Right lobe of liver (tissue), 6 donors: ENCODE measurements at regions not wholly inside any gene's neighbourhood (a gene's known extent, or its start where the extent isn't known, plus 50 kb on each side); places are given as distances from the start of the nearest gene placed in this dataset.

ENCODE experiments used
- ATAC-seq, 4 donors: fragments of 200-7000 bp; cut with Tn5 transposase; one replicate each; pipeline ENCODE4 v1.9.1; 2020; ENCODE audit warnings: mild to moderate bottlenecking in 4 of 4, moderate library complexity in 4 of 4
- DNase-seq, 3 donors: peaks; one replicate each; pipeline ENCODE4 v3.0.0-alpha.2; 2020
- H3K27ac ChIP-seq, 3 donors: fragments of 200-600 bp; one replicate each; pipeline ENCODE4 v1.8.0; 2022
- H3K27me3 ChIP-seq, 2 donors: fragments of 200-600 bp; one replicate each; pipeline ENCODE4 v1.8.0; 2022
- H3K36me3 ChIP-seq, 4 donors: fragments of 200-600 bp; sonication (generic) in 1 of 4; one replicate each; pipeline versions ENCODE4 v1.5.1 to v1.8.0; 2017 to 2022; ENCODE audit warnings: control low read depth in 1 of 4
- H3K4me1 ChIP-seq, 4 donors: fragments of 200-600 bp; sonication (generic) in 1 of 4; one replicate each; pipeline versions ENCODE4 v1.5.1 to v1.8.0; 2017 to 2022; ENCODE audit warnings: control low read depth in 1 of 4
- H3K4me3 ChIP-seq, 3 donors: fragments of 200-600 bp; one replicate each; pipeline ENCODE4 v1.8.0; 2022
- H3K9me3 ChIP-seq, 4 donors: fragments of 200-600 bp; sonication (generic) in 1 of 4; one replicate each; pipeline versions ENCODE4 v1.5.1 to v1.8.0; 2017 to 2022; ENCODE audit warnings: control low read depth in 1 of 4
- CTCF ChIP-seq, 4 donors: fragments of 200-600 bp in 3 of 4; fragments of 450-650 bp in 1 of 4; IDR thresholded peaks; one replicate each; pipeline versions ENCODE4 v1.5.1 to v1.8.0; 2016 to 2022; ENCODE audit warnings: antibody characterized with exemption in 4 of 4, mild to moderate bottlenecking in 2 of 4
- POLR2A ChIP-seq: fragments of 450-650 bp; IDR thresholded peaks from one replicate; pipeline ENCODE4 v1.6.1; 2017; ENCODE audit warnings: antibody characterized with exemption, mild to moderate bottlenecking
- WGBS: methylation state at CpG from one replicate; pipeline ENCODE4 v1.1.6; 2018; ENCODE audit warnings: low coverage, low lambda C conversion rate; ENCODE audit not compliant: insufficient coverage; ENCODE audit errors: missing lambda C conversion rate; 5-methylcytosine and 5-hydroxymethylcytosine counted together
- intact Hi-C, 2 donors: fragments of 100-400 bp; cut with DNase I; formaldehyde crosslinking; loops; one replicate each; pipeline versions ENCODE4 v1.11.2 to v1.14.1; 2022
- donor health status: DM: no; HTN: yes; CAD: no.
- donor health status: DM: no; HTN: no; CAD: no.
- donor health status: DM: no; HTN: no; CAD: no.
- donor health status: DM: no; HTN: yes; CAD: no.
- donor health status: DM: no; HTN: yes; CAD: no.

DNA sequence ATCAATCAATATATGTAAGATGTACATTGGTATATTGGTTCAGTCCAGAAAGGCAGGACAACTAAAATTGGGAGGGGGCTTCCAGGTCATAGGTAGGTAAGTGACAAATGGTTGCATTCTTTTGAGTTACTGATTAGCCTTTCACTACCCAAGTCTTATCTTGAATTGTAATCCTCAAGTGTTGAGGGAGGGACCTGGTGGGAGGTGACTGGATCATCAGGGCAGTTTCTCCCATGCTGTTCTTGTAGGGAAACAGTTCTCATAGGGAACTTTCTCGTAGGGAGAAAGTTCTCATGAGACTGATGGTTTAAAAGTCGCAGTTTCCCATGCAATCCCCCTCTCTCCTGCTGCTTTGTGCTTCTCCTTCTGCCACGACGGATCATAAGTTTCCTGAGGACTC lies 809.2 kb downstream of the KCNT2 start:
- DNase-seq (no peak), ATAC-seq (no peak)
- Histone ChIP-seq H3K4me3 (no peak overlapping the region), H3K4me1 (no peaks in the 10 kb centered on the region), H3K27ac (no peak overlapping the region), H3K9me3 (no peaks in the 10 kb centered on the region), H3K27me3 (no peaks in the 10 kb centered on the region), H3K36me3 (no peaks in the 10 kb centered on the region)
- TF ChIP-seq POLR2A (no peak), CTCF (IDR thresholded peaks at IDR 0.05) (no peak)
- WGBS: 26% methylated on average over 4 of the region's 4 CpGs
- intact Hi-C loops: no loop called here

DNA sequence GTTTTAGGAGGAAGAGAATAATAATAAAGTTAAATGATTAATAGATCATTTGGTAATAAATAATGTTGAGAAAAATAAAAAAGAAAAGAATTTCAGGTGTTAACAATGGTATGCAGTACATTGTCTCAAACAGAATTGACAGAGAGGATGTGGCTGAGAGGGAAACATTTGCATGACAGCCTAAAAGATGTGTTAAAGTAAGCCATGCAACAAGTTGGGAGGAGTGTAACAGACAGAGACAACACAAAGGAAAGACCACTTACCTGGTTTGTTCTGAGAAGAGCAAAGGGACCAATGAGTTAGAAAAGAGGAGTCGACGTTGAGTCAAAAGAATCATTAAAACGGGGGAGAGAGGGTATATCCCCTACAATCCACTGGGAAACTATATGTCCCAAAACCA lies 814.0 kb downstream of the KCNT2 start:
- Histone ChIP-seq H3K27me3 (no peaks in the 10 kb centered on the region), H3K4me1 (no peaks in the 10 kb centered on the region), H3K27ac (no peak overlapping the region), H3K4me3 (no peak overlapping the region), H3K36me3 (no peaks in the 10 kb centered on the region), H3K9me3 (no peaks in the 10 kb centered on the region)
- DNase-seq: no peak
- WGBS: 67% methylated on average over 3 of the region's 3 CpGs
- no peak for TF ChIP-seq CTCF (IDR thresholded peaks at IDR 0.05)
- no peak for ATAC-seq
- intact Hi-C loops: no loop called here

- WGBS: 75% methylated on average over 3 of the region's 7 CpGs
Observed at GRCh38 chr1:195791796-195792195, 816.4 kb downstream of the KCNT2 start.

GRCh38 chr1:195790514-195791168 lies 817.6 kb downstream of the KCNT2 start:
- WGBS: 39% methylated on average over 2 of the region's 8 CpGs
- intact Hi-C loops: no loop called here
- no peak overlapping the region for H3K4me3 ChIP-seq
- no peaks in the 10 kb centered on the region for H3K27me3 ChIP-seq
- DNase-seq (no peak), ATAC-seq (peak in 1 of 4 donors; percentile 23)
- no peak overlapping the region for H3K27ac ChIP-seq
- H3K36me3 ChIP-seq: no peaks in the 10 kb centered on the region
- TF ChIP-seq CTCF (IDR thresholded peaks at IDR 0.05) (no peak), POLR2A (no peak)
- no peaks in the 10 kb centered on the region for H3K9me3 ChIP-seq
- H3K4me1 ChIP-seq: no peaks in the 10 kb centered on the region

More at GRCh38 chr1:195791796-195792195, 816.4 kb downstream of the KCNT2 start:
- intact Hi-C loops: no loop called here
- H3K4me1 ChIP-seq: no peaks in the 10 kb centered on the region
- no peak overlapping the region for H3K27ac ChIP-seq
- no peaks in the 10 kb centered on the region for H3K36me3 ChIP-seq
- H3K9me3 ChIP-seq: no peaks in the 10 kb centered on the region
- no peaks in the 10 kb centered on the region for H3K27me3 ChIP-seq
- no peak overlapping the region for H3K4me3 ChIP-seq
- TF ChIP-seq POLR2A: no peak
- no peak for TF ChIP-seq CTCF (IDR thresholded peaks at IDR 0.05)
- DNase-seq (no peak), ATAC-seq (no peak)

- no peaks in the 10 kb centered on the region for H3K9me3 ChIP-seq
- DNase-seq (no peak), ATAC-seq (no peak)
- no peak overlapping the region for H3K27ac ChIP-seq
- no peak overlapping the region for H3K4me3 ChIP-seq
- H3K27me3 ChIP-seq: no peaks in the 10 kb centered on the region
- TF ChIP-seq CTCF (IDR thresholded peaks at IDR 0.05) (no peak), POLR2A (no peak)
- intact Hi-C loops: no loop called here
- 37% methylated on average over 2 of the region's 2 CpGs for WGBS
- no peaks in the 10 kb centered on the region for H3K36me3 ChIP-seq
- no peaks in the 10 kb centered on the region for H3K4me1 ChIP-seq
Observed at GRCh38 chr1:195789321-195789720, 818.9 kb downstream of the KCNT2 start.
